HL-60 (cell line): ENCODE measurements at regions not wholly inside any gene's neighbourhood (a gene's known extent, or its start where the extent isn't known, plus 50 kb on each side); places are given as distances from the start of the nearest gene placed in this dataset.

Experiments
- DNase-seq, 2 experiments: peaks; one replicate each; pipeline ENCODE4 v3.0.0-alpha.2; 2010 to 2020; ENCODE audit warnings: low read depth in 1 of 2, low spot score in 1 of 2
- H3K27ac ChIP-seq: fragments of 250-450 bp; sonication (Bioruptor Pico); replicated peaks from 2 replicates; pipeline ENCODE4 v1.5.1; 2020; ENCODE audit warnings: mild to moderate bottlenecking, moderate library complexity
- H3K27me3 ChIP-seq: fragments of 250-450 bp; sonication (Bioruptor Pico); 2 replicates; pipeline ENCODE4 v1.5.1; 2021; ENCODE audit warnings: mild to moderate bottlenecking, moderate library complexity; ENCODE audit not compliant: insufficient read depth, poor library complexity, severe bottlenecking
- H3K4me3 ChIP-seq: replicated peaks from 2 replicates; pipeline ENCODE4 v1.5.1; 2011; ENCODE audit warnings: mild to moderate bottlenecking, control low read depth, low read length; ENCODE audit not compliant: insufficient read depth
- CTCF ChIP-seq: IDR thresholded peaks from one replicate; pipeline ENCODE4 v1.5.1; 2011; ENCODE audit warnings: low read length, control low read depth, inconsistent platforms; ENCODE audit not compliant: insufficient read depth
- GABPA ChIP-seq: IDR thresholded peaks from 2 replicates; pipeline ENCODE4 v1.6.1; 2012; ENCODE audit warnings: low read depth
- POLR2AphosphoS5 ChIP-seq: IDR thresholded peaks from 2 replicates; pipeline ENCODE4 v1.6.1; 2012; ENCODE audit warnings: low read depth
- REST ChIP-seq: IDR thresholded peaks from 2 replicates; pipeline ENCODE4 v1.6.1; 2012; ENCODE audit warnings: low read depth; ENCODE audit not compliant: insufficient replicate concordance
- SPI1 ChIP-seq: IDR thresholded peaks from 2 replicates; pipeline ENCODE4 v1.6.1; 2012; ENCODE audit warnings: low read depth, mild to moderate bottlenecking, borderline replicate concordance

- DNase-seq, result no peak
- TF ChIP-seq CTCF (no peak), SPI1 (no peak), POLR2AphosphoS5 (no peak), GABPA (no peak), REST (no peak)
- H3K27ac ChIP-seq, result no peak overlapping the region
- H3K4me3 ChIP-seq, result no peak overlapping the region
- H3K27me3 ChIP-seq, result no peaks in the 10 kb centered on the region
Observed at GRCh38 chr9:16341177-16341576, 529.3 kb downstream of the BNC2 start.

GRCh38 chr9:16342246-16343020, 528.0 kb downstream of the BNC2 start:
- H3K27me3 ChIP-seq, result no peaks in the 10 kb centered on the region
- H3K4me3 ChIP-seq, result no peak overlapping the region
- no peak overlapping the region for H3K27ac ChIP-seq
- DNase-seq, result no peak
- TF ChIP-seq GABPA (no peak), POLR2AphosphoS5 (no peak), SPI1 (no peak), CTCF (no peak), REST (no peak)

- Histone ChIP-seq H3K27ac (no peak overlapping the region), H3K4me3 (no peak overlapping the region), H3K27me3 (no peaks in the 10 kb centered on the region)
- TF ChIP-seq CTCF, result no peak
- TF ChIP-seq REST, result no peak
- TF ChIP-seq GABPA, result no peak
- no peak for TF ChIP-seq POLR2AphosphoS5
- TF ChIP-seq SPI1, result no peak
- DNase-seq, result no peak
Observed at GRCh38 chr9:16343249-16344237, 526.9 kb downstream of the BNC2 start.
